22Rv1 (cell line): ENCODE measurements at regions not wholly inside any gene's neighbourhood (a gene's known extent, or its start where the extent isn't known, plus 50 kb on each side); places are given as distances from the start of the nearest gene placed in this dataset.

Experiments
- ZFX ChIP-seq: fragments of 450-650 bp; IDR thresholded peaks from 2 replicates; pipeline ENCODE4 v1.6.1; 2017; ENCODE audit warnings: antibody characterized with exemption, borderline replicate concordance
- TF ChIP-seq, protein P1 (sequence below): fragments of 450-650 bp; IDR thresholded peaks from 2 replicates; pipeline ENCODE4 v1.5.1; 2017; ENCODE audit warnings: mild to moderate bottlenecking

DNA sequence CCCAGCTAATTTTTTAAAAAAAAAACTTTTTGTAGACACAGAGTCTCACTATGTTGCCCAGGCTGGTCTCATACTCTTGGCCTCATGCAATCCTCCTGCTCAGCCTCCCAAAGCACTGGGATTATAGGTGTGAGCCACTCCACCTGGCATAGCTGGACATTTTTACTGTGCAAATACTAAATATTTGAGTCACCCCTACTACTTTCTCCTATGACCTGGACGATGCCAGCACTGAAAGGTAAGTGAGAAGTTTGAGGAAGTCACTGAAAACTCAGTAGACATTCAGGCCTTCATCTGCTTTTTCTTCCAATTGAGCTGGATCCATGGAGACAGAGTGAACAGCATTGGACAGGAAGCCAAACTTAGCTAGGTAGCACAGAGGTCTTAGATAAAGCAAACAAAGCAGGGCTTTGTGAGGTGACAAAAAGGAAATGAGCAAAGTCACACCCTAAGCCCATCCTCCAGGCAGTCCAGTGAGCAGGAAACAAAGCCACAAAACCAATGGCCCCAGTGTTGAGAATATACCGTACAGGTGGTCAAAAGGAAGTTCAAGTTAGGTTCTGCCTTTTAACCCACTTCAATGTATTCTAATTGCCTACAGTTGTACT, 192.6 kb upstream of the RASA1 start:
- TF ChIP-seq ZFX, result no peak
- TF ChIP-seq, protein P1, sequence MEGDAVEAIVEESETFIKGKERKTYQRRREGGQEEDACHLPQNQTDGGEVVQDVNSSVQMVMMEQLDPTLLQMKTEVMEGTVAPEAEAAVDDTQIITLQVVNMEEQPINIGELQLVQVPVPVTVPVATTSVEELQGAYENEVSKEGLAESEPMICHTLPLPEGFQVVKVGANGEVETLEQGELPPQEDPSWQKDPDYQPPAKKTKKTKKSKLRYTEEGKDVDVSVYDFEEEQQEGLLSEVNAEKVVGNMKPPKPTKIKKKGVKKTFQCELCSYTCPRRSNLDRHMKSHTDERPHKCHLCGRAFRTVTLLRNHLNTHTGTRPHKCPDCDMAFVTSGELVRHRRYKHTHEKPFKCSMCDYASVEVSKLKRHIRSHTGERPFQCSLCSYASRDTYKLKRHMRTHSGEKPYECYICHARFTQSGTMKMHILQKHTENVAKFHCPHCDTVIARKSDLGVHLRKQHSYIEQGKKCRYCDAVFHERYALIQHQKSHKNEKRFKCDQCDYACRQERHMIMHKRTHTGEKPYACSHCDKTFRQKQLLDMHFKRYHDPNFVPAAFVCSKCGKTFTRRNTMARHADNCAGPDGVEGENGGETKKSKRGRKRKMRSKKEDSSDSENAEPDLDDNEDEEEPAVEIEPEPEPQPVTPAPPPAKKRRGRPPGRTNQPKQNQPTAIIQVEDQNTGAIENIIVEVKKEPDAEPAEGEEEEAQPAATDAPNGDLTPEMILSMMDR, result no peak
